Activated CD4-positive, alpha-beta T cell treated with anti-CD3 and anti-CD28 coated beads, Interleukin-2, amount 50 U/mL, for 24 hours (primary cell): ENCODE measurements at regions not wholly inside any gene's neighbourhood (a gene's known extent, or its start where the extent isn't known, plus 50 kb on each side); places are given as distances from the start of the nearest gene placed in this dataset.
"Not testable (repeated sequence)": the region's sequence is repeated elsewhere in the genome, so short reads cannot be mapped to it uniquely, and the experiment has no call there.

Source experiments
- DNase-seq, 2 donors: peaks; one replicate each; pipeline ENCODE4 v3.0.0-alpha.2; 2020; ENCODE audit warnings: low read depth in 1 of 2, low spot score in 1 of 2

DNA sequence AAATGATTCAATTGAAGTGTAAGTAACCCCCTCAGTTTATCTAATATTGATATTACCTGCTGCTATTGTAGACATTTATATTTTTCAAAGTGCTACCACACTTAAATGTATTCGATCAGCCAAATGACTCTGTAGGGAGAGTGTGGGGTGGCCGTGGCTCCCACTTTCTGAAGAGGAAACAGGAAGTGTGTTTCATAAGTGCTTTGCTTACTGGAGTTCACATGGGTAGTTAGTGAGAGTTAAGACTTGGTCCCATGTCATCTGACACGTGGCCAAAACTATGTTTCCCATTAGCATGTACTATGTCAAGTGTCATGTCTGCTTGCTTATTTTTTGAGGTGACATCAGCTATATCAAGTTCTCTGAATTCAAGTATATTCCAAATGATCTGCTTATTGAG is 308.1 kb upstream of the GATB start:
- no peak for DNase-seq

DNA sequence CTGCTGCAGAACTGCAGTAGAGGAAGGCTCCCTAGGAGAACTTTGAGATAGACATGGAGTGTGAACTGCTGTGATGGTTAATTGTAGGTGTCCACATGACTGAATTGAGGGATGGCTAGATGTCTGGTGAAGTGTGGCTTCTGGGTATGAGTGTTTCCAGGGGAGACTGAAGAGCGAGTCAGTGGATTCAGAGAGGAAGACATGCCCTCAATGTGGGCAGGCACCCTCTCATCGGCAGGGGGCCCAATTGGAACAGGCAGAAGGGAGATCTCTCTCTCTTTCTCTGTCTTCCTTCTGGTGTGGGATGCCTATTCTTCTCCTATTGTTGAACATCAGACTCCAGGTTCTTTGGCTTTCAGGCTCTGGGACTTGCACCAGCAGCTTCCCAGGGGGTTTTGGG is 304.7 kb upstream of the GATB start:
- no peak for DNase-seq

DNA sequence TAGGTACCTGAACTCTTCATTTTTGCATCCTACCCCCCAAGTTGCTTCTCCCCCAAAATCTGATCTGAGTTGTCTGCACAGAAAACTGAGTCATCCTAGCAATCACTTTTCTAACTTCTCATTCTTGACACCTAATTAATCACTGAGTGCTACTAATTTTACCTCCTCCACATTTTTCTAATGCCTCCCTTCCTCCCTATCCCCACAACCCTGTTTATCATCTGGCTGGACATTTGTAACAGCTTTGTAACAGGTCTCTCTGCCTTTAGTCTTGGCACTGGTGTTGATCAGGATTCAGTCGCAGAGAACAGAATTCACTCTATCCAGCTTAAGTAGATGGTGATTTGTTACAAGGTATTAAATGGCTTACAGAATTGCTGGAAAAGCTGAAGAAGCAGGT is 303.9 kb upstream of the GATB start:
- no peak for DNase-seq

DNA sequence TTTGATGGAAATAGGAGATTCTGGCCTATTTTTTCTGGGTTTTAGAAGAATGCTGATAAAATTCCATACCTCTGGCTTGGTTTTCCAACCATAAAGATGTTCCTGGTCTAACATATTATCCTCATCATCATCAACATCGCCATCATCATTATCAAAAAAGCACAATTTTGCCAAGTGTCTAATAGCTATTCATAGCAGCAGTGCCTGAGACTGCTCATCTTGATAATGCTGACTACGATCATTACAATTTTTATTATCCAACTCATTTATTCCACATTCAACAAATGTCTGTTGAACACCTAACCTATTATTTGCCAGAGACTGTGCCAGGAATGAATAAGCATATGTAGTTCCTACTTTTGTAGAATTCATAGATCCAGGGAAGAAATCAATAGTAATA is 303.5 kb upstream of the GATB start:
- no peak for DNase-seq

DNA sequence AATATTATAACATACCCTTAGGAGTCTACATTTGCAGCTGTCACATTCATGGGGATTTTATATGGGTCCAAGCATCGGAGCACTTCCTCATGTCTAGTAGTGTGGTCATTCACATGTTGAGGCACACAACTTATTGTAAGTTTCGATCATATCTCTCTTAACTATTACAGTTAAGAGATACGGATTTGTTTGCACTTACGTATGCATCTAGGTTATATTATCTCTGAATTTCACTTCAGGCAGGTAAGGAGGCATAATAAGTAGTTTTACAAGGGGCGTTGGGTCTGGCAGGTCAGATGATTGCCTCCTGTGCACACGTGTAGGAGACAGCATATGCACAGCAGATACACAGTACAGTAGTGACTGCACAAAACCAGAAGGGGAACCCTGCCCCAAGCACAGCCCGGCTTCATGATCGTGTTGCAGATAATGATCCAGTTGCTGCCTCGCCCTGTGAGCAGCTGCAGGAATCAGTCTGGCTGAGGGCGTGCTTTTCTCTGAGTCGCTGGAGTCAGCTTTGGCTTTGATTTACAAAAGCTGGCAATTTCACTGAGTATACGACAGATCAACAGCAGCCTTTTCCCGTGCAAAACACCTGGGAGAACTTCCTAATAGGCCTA is 302.9 kb upstream of the GATB start:
- no peak for DNase-seq

DNA sequence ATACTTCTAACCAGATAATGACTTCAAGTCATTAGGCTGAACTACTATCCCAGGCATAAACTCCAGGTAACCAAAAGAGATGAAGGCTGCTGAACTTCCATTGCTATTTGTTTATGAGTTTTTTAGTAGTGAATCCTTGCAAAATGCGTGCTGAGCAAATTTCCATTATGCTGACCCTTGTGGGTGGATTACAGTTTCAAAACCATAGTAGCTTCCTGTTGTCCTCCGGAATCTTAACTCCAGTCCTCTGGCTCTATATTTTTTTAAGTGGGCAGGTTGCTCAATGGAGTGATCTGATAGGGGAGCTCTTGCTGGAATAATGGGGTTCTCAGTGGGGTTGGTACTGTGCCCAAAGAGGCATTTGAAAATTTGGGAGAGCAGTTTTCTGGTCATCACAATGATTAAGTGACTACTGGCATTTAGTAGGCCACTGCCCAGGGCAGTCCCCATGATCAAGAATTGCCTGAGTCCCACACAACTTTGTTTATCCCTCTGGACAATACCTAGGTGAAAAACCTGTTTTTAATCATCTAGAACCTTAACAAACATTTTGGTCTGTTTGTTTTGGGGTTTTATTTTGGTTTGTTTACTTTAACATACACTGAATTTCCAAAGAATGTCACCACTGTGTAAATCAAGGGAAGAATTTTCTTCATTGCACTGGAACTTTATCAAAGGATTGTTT is 302.3 kb upstream of the GATB start:
- no peak for DNase-seq

DNA sequence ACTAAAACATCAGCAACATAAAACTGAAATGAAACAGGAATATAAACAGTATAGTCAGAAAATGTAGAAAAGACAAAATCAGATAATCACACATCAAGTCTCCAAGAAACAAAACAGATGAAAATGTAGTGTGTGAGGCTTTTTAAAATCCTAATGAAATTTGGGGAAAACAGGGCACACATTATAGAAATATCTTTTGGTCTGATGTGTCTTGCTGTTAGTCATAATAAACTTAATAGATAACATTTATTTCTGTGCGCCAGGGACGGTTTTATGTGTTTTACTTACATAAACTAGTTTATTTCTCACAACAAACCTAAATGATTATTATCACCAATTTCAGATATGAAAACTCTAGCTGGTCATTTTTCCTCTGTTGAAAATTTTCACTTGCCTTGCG is 293.9 kb upstream of the GATB start:
- no peak for DNase-seq

DNA sequence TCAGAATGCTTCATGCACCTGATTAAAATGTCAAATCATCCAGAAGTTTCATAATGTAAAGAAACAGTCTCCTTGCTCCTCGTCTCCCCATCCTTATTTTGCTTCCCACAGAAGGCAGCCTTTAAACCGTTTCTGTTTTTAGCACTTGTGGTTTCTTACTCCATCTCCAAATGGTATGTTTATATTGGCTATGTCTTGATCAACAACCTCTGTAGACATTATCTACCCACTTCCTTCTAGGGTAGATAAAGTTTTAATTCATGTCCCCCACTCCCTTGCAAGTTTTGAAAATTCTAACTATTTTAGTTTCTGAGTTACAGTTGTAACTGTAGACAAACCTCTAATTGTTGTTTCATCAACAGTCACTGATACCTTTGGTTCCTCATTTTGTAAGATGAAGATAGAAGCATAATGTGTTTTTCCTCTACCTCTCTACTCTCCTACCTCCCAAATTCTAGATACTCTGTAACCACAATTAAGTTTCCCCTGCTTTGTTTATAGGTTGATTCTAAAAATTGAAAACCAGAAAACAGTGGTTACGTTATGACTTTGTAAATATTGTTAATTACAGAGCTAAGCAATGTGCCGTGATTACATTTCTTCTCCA is 291.7 kb upstream of the GATB start:
- DNase-seq, result no peak

DNA sequence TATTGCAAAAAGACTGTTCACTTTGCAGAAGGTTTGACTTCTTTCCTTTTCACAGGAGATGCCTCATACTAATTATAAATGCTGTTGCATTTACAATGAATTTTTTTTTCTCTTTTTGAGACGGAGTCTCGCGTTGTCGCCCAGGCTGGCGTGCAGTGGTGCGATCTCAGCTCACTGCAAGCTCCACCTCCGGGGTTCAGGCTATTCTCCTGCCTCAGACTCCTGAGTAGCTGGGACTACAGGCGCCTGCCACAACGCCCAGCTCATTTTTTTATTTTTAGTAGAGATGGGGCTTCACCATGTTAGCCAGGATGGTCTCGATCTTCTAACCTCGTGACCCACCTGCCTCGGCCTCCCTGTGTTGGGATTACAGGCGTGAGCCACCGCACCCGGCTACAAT is 290.5 kb upstream of the GATB start:
- not testable (repeated sequence) for DNase-seq

DNA sequence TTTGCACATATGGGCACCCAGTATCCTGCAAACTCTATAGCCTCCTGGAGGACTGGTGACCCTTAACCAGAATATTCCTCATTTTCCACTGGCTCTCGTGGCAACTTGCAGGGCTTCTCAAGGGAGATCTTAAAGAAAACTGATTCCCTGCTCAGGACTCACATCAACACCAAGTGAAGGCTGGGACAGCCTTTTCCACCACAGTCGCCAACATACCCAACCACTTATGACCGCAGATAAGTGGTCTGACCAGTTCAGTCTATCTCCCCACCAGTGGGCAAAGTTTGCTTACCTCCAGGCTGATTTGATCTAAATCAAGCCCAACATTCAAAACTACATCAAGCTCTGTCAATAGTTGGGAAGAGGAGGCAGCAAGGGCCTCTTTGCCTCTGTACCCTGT is 289.3 kb upstream of the GATB start:
- DNase-seq, result no peak

DNA sequence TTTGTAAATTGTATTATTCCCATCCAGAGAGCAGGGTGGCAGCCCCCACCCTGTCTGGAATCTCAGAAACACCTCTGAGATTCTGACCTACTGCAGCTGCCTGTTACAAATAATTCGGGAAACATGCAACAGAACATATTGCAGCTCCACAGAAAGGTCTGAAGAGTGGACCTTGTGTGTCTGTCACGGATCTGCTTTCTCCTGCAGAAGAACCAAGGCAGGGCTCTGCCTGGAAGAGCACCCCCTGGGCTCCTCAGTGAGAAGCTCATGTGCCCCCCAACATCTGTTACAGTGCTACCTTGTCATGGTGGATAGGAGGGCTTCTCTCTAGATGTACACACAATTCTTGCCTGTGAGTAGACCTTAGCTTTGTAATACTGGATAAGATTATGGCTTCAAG is 286.6 kb upstream of the GATB start:
- no peak for DNase-seq

DNA sequence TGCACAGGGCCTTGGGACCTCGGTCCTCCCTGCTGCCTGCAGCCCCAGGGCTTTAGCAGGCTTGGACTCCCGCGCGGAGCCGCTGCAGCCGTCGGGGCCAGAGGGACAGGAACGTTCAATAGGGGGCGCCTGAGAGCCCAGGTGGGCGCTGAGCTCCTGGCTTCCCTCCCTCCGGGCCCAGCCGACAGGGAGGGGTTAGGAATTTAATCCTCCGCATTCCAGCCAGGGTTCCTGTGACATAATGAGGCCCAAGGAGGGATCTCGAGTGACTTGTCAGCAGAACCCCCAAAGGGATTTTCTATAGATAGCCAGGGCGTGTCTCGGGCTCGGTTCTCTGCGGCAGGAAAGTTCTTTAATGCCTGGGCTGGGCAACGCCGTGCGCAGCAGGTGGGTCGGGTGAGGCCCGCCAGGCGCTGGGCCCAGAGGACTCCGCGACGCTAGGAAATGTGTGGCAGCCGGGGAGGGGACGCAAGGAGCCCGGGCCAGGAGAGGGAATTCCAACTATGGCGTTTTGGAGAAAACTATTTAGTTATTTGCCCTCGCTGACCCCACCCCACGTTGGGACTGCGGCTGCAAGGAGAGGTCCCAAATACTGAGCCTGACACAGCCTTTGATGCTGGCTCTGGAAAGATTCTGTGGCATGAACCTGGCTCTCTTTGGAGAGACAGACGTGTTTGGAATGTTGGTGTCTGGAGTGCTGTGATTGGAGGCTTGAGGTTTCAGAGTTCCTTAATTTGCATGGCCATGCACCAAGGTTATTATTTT is 285.2 kb upstream of the GATB start:
- no peak for DNase-seq

DNA sequence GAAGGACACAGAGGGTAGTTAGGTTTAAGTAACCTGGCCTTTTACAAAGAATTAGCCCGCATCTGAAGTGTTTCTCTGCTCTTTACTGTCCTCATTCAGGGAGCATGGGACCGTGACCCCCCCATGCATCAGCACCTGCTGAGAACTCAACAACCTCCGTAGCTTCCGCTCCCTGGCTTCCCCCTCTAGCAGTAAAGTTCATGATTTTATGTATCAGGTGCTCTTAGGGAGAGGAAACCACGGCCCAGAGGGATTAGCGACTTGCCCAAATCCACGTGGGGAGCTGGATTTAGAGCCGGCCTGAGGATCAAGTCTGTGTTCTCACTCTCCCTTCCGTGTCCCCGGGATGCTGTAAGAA is 284.6 kb upstream of the GATB start:
- DNase-seq, result no peak

DNA sequence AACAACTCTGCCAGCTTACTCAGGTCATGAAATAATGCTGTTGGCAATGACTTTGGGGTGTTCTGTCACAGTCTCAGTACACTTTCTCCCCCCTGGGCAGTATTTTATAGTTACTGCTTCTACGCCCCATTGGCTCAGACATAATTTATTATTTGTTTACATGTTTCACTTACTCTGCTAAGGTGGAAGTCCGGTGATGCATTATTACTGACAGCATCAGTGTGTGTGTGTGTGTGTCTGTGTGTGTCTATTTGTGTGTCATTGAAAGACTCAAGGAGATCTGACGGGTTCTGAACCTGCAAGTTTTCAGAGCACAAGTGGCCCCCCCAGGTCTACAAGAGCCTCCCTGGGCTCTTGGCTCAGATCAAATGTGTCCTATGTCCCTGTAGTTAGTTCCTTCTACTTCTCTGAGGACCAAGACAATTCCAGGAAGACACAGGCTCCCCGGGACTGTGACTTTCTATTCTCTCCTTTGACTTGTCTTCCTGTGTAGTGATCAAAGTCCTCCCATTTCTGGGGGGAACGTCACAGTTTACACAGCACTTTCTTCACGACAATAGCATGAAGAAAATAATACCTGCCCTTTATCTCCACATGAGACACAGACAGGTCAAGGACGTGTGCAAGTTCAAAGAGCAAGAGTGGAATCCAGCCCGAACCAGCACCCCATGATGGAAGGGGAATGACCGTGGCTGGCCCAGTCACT is 283.7 kb upstream of the GATB start:
- DNase-seq, result no peak

DNA sequence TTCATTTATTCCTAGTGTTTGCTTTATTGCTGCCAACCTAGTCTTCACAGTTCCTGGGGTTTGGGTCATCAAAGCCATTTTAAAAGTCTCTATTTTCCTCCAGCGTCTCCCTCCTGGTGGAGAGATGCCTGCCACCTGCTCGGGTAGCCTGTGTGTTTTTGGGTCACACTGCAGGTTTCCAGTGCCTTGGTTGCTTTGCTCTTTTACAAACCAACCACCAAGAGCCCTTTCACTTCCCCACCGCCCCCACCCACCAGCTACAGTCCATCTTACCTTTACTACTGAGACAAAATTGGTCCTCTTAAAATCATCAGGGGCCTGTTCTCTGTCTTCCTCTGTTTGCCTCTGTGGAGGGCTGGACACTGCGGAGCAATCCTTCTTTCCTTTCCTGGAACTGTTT is 280.5 kb upstream of the GATB start:
- no peak for DNase-seq

DNA sequence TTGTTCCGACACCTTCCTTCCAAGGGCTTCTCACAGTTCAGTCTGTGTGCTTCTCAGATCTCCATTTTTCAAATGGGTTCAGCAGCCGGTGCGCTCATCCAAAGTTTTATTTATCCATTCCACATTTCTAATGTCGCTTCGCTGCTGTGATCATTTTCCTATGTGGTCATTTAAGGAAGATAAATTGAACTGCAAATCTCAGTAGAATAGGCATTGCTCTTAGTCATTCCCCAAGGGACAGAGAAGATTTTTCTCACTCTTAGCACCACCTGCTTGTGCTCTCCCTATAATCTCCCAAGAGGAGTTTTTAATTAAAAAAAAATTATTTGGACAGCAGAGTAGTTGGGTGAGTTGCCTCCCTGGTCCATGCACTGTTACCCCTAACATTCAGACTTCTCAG is 278.9 kb upstream of the GATB start:
- DNase-seq, result no peak

DNA sequence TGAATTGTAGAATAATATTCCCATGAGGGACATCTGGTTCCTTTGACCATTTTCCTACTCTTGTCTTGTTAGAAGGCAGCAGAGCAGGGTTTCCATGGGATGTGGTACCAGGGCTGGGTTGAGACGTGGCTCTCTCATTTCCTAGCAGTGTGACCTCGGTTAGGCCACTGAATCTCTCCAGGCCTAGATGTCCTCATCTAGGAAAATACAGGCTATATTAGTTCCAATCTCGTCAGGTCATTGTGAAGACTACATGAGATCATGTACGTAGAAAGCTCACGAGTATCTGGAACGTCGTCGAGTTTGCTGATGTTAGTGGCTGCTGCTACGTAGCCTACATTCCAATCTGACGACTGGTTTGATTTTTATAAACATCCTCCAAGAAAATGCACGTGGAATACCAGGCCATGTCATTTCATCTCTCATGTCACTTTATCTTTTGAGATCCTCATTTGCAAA is 278.2 kb upstream of the GATB start:
- no peak for DNase-seq

DNA sequence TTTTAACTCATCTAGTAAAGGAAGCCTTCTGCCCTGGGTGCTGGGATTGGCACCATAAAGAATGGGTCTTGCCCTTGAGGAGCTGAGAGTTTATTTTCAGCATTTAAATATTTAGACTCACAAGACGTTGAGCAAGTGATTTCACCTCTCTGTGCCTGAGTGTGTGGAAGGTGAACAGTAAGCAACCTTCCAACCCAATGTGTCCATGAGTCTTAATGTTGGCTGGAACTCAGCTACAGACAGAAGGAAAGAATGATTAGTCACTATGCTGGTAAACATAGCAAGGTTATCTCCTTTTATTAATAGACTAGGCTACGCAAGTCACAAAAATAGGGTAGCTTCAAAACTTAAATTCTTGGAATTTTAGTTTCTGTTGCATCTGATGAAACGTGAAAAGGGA is 277.4 kb upstream of the GATB start:
- no peak for DNase-seq

DNA sequence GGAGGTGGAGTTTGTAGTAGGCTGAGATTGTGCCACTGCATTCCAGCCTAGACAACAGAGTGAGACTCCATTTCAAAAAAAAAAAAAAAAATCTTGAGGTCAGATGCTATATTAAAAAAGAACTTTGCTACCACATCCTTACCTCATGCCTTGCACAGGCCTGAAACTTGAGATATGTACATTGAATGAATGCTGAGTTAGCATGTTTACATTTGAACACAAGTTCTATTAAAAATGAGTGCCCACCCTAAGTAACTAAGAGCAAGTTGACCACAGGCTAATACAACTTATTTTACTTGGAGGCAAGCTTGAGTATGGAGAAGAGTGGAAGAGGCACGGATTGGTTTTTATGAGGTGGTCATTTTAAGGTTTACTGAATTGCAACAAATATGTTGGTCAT is 276.6 kb upstream of the GATB start:
- no peak for DNase-seq

DNA sequence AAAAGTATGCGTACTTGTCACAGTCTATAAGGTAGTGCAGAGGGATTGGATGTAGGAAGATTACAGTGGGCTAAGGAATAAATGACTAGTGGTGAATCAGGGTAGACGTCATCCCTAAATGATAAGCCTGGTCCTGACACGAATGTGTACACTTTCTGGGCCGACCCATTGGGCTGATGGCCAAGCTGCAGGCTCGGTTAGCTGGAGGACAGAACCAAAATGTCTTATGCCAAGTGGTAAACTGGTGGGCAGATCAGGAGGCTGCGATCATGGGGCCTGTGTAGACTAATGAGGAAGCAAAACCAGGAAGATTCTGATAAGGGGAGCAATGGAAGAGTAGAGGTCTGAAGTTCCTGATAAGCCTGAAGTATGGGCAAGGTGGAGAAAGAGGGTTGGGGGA is 272.8 kb upstream of the GATB start:
- DNase-seq, result no peak

DNA sequence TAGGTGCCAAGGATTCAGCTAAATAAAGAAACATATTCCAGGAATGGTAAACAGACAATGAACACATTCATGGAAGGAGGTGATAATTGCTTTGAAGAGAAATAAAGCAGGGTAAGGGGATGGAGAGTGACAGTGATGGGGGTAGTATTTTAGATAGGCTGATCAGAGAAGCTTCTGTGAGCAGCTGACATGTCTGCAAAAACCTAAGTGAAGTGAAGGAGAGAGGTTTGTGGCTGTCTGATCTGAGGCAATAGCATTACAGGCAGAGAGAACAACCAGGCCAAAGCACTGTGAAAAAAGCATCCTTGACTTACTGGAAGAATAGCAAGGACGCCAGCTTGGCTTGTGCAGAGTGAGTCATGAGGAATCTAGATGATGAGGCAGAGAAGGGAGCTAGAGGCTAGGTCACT is 271.9 kb upstream of the GATB start:
- DNase-seq, result no peak

DNA sequence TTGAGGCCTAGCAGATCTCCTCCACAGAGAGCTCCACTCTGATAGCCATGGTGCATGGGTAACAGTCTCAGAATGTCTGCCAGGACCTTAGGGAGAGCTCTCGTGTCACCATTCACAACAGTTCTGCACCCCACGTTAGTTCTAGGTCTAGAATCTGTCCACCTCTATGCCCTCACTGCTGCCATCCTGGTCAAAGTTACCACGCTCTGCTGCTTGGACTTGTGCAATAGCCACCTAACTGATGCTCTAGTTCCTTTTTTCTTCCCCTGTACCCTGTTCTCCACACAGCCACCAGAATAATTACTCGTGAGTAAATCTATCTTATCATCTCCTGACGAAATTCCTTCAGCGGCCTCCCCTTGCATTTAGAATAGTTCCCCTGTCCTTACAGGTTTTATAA is 268.8 kb upstream of the GATB start:
- DNase-seq, result no peak
